ENCODE measurements at regions not wholly inside any gene's neighbourhood (a gene's known extent, or its start where the extent isn't known, plus 50 kb on each side); places are given as distances from the start of the nearest gene placed in this dataset.
"Not testable (repeated sequence)": the region's sequence is repeated elsewhere in the genome, so short reads cannot be mapped to it uniquely, and the experiment has no call there.

GRCh38 chr14:55899531-55899930 is 218.7 kb upstream of the PELI2 start:
- no peak for DNase-seq (ENCODE audit: low read depth)

- no peak for DNase-seq (ENCODE audit: low read depth)
These were observed 217.5 kb upstream of the PELI2 start for GRCh38 chr14:55900749-55901148.

GRCh38 chr14:55901291-55901690 is 216.9 kb upstream of the PELI2 start:
- DNase-seq (ENCODE audit: low read depth), result no peak

- no peak for DNase-seq (ENCODE audit: low read depth)
These were observed 216.0 kb upstream of the PELI2 start for GRCh38 chr14:55902241-55902640.

- no peak for DNase-seq (ENCODE audit: low read depth)
These were observed 214.1 kb upstream of the PELI2 start for GRCh38 chr14:55904086-55904485.

- no peak for DNase-seq (ENCODE audit: low read depth)
These were observed 210.1 kb upstream of the PELI2 start for GRCh38 chr14:55908106-55908505.

GRCh38 chr14:55909879-55910278 is 208.3 kb upstream of the PELI2 start:
- DNase-seq (ENCODE audit: low read depth), result no peak

- no peak for DNase-seq (ENCODE audit: low read depth)
These were observed 207.5 kb upstream of the PELI2 start for GRCh38 chr14:55910601-55911243.

- DNase-seq (ENCODE audit: low read depth), result no peak
These were observed 206.4 kb upstream of the PELI2 start for GRCh38 chr14:55911776-55912175.

GRCh38 chr14:55912344-55912743 is 205.9 kb upstream of the PELI2 start:
- no peak for DNase-seq (ENCODE audit: low read depth)

- no peak for DNase-seq (ENCODE audit: low read depth)
These were observed 204.7 kb upstream of the PELI2 start for GRCh38 chr14:55913324-55914025.

- DNase-seq (ENCODE audit: low read depth), result no peak
These were observed 203.4 kb upstream of the PELI2 start for GRCh38 chr14:55914771-55915170.

GRCh38 chr14:55915456-55915855 is 202.8 kb upstream of the PELI2 start:
- no peak for DNase-seq (ENCODE audit: low read depth)

- not testable (repeated sequence) for DNase-seq (ENCODE audit: low read depth)
These were observed 198.4 kb upstream of the PELI2 start for GRCh38 chr14:55919800-55920199.

GRCh38 chr14:55921511-55921910 is 196.7 kb upstream of the PELI2 start:
- DNase-seq (ENCODE audit: low read depth), result no peak

GRCh38 chr14:55926007-55926406 is 192.2 kb upstream of the PELI2 start:
- no peak for DNase-seq (ENCODE audit: low read depth)

- no peak for DNase-seq (ENCODE audit: low read depth)
These were observed 191.2 kb upstream of the PELI2 start for GRCh38 chr14:55927028-55927427.

- no peak for DNase-seq (ENCODE audit: low read depth)
These were observed 189.9 kb upstream of the PELI2 start for GRCh38 chr14:55928276-55928675.

- no peak for DNase-seq (ENCODE audit: low read depth)
These were observed 189.1 kb upstream of the PELI2 start for GRCh38 chr14:55929136-55929535.

GRCh38 chr14:55930016-55930784 is 188.0 kb upstream of the PELI2 start:
- DNase-seq (ENCODE audit: low read depth), result no peak

GRCh38 chr14:55936691-55937090 is 181.5 kb upstream of the PELI2 start:
- DNase-seq (ENCODE audit: low read depth), result no peak

- DNase-seq (ENCODE audit: low read depth), result peak; percentile 59
These were observed 179.9 kb upstream of the PELI2 start for GRCh38 chr14:55938249-55938791.

Measured in HS-27A (cell line).